ENCODE measurements at regions not wholly inside any gene's neighbourhood (a gene's known extent, or its start where the extent isn't known, plus 50 kb on each side); places are given as distances from the start of the nearest gene placed in this dataset.

GRCh38 chr1:222242492-222242891 lies 305.4 kb downstream of the HHIPL2 start:
- H3K4me2 ChIP-seq (ENCODE audit: low read length) = no peak overlapping the region
- H3F3A ChIP-seq (ENCODE audit: control insufficient read depth, insufficient read depth) = no peaks in the 10 kb centered on the region
- H3K9me2 ChIP-seq (replicated peaks; ENCODE audit: control insufficient read depth, low read length) = no peaks in the 10 kb centered on the region; the same call in 1 of the 2 replicates
- H3K4me1 ChIP-seq (ENCODE audit: control insufficient read depth, low read length) = no peaks in the 10 kb centered on the region
- H3K9me3 ChIP-seq (ENCODE audit: control insufficient read depth, insufficient read depth, low read length) = no peaks in the 10 kb centered on the region
- TF ChIP-seq CTCF (IDR thresholded peaks at IDR 0.05; ENCODE audit: low read depth, low read length, poor library complexity, severe bottlenecking) (no peak), EZH2phosphoT487 (IDR thresholded peaks at IDR 0.05; ENCODE audit: borderline replicate concordance, low read length) (no peak)
- H3K36me3 ChIP-seq (ENCODE audit: control insufficient read depth, low read length) = no peaks in the 10 kb centered on the region
- H3K27me3 ChIP-seq (ENCODE audit: control insufficient read depth, low read length) = no peaks in the 10 kb centered on the region; the same call in 1 of the 2 replicates
- H4K20me1 ChIP-seq (ENCODE audit: control insufficient read depth, insufficient read depth, low read depth, low read length) = no peaks in the 10 kb centered on the region
- no peak overlapping the region for H3K27ac ChIP-seq (ENCODE audit: low read depth, low read length)
- no peak overlapping the region for H3K4me3 ChIP-seq (ENCODE audit: low read length)
- no peaks in the 10 kb centered on the region for H3K79me2 ChIP-seq (ENCODE audit: control insufficient read depth, low read length)

- H3K9me2 ChIP-seq (replicated peaks; ENCODE audit: control insufficient read depth, low read length) = no peaks in the 10 kb centered on the region; the same call in 1 of the 2 replicates
- H3K79me2 ChIP-seq (ENCODE audit: control insufficient read depth, low read length) = no peaks in the 10 kb centered on the region
- no peaks in the 10 kb centered on the region for H3K9me3 ChIP-seq (ENCODE audit: control insufficient read depth, insufficient read depth, low read length)
- H3F3A ChIP-seq (ENCODE audit: control insufficient read depth, insufficient read depth) = no peaks in the 10 kb centered on the region
- no peak overlapping the region for H3K4me2 ChIP-seq (ENCODE audit: low read length)
- no peak overlapping the region for H3K4me3 ChIP-seq (ENCODE audit: low read length)
- no peaks in the 10 kb centered on the region for H4K20me1 ChIP-seq (ENCODE audit: control insufficient read depth, insufficient read depth, low read depth, low read length)
- H3K27ac ChIP-seq (ENCODE audit: low read depth, low read length) = no peak overlapping the region
- H3K4me1 ChIP-seq (ENCODE audit: control insufficient read depth, low read length) = no peaks in the 10 kb centered on the region
- no peaks in the 10 kb centered on the region for H3K36me3 ChIP-seq (ENCODE audit: control insufficient read depth, low read length)
- no peaks in the 10 kb centered on the region for H3K27me3 ChIP-seq (ENCODE audit: control insufficient read depth, low read length)
- no peak for TF ChIP-seq EZH2phosphoT487 (IDR thresholded peaks at IDR 0.05; ENCODE audit: borderline replicate concordance, low read length)
- TF ChIP-seq CTCF (IDR thresholded peaks at IDR 0.05; ENCODE audit: low read depth, low read length, poor library complexity, severe bottlenecking) = no peak
Observed at GRCh38 chr1:222241410-222241809, 306.5 kb downstream of the HHIPL2 start.

GRCh38 chr1:222240536-222241181 lies 307.2 kb downstream of the HHIPL2 start:
- H3K4me2 ChIP-seq (ENCODE audit: low read length) = no peak overlapping the region
- H3K27me3 ChIP-seq (ENCODE audit: control insufficient read depth, low read length) = no peaks in the 10 kb centered on the region
- no peak for TF ChIP-seq EZH2phosphoT487 (IDR thresholded peaks at IDR 0.05; ENCODE audit: borderline replicate concordance, low read length)
- TF ChIP-seq CTCF (IDR thresholded peaks at IDR 0.05; ENCODE audit: low read depth, low read length, poor library complexity, severe bottlenecking) = no peak
- no peaks in the 10 kb centered on the region for H3K4me1 ChIP-seq (ENCODE audit: control insufficient read depth, low read length)
- no peaks in the 10 kb centered on the region; the same call in 1 of the 2 replicates for H3K9me2 ChIP-seq (replicated peaks; ENCODE audit: control insufficient read depth, low read length)
- H3F3A ChIP-seq (ENCODE audit: control insufficient read depth, insufficient read depth) = no peaks in the 10 kb centered on the region
- H3K9me3 ChIP-seq (ENCODE audit: control insufficient read depth, insufficient read depth, low read length) = no peaks in the 10 kb centered on the region
- no peaks in the 10 kb centered on the region for H4K20me1 ChIP-seq (ENCODE audit: control insufficient read depth, insufficient read depth, low read depth, low read length)
- no peak overlapping the region for H3K27ac ChIP-seq (ENCODE audit: low read depth, low read length)
- no peaks in the 10 kb centered on the region for H3K36me3 ChIP-seq (ENCODE audit: control insufficient read depth, low read length)
- no peaks in the 10 kb centered on the region for H3K79me2 ChIP-seq (ENCODE audit: control insufficient read depth, low read length)
- H3K4me3 ChIP-seq (ENCODE audit: low read length) = no peak overlapping the region
